Natural killer cell (primary cell): ENCODE measurements at regions not wholly inside any gene's neighbourhood (a gene's known extent, or its start where the extent isn't known, plus 50 kb on each side); places are given as distances from the start of the nearest gene placed in this dataset.

Experiments used
- ATAC-seq, 3 donors: fragments of 150-1000 bp in 2 of 3; fragments of 200-7000 bp in 1 of 3; cut with Tn5 transposase; 1 replicate in 1 of 3; 2 replicates in 2 of 3; pipeline ENCODE4 v1.10.0; 2021; ENCODE audit warnings: mild to moderate bottlenecking in 2 of 3, moderate library complexity in 2 of 3
- DNase-seq, 2 donors: peaks; one replicate each; pipeline versions ENCODE4 v3.0.0 to v3.0.0-alpha.2; 2013 to 2021; ENCODE audit warnings: mixed read lengths in 1 of 2
- H3K27ac ChIP-seq: one replicate; pipeline ENCODE4 v1.5.1; 2013; ENCODE audit warnings: mild to moderate bottlenecking, low read length
- H3K27me3 ChIP-seq: one replicate; pipeline ENCODE4 v1.6.1; 2013; ENCODE audit warnings: low read length; ENCODE audit not compliant: control insufficient read depth, insufficient read depth
- H3K36me3 ChIP-seq: one replicate; pipeline ENCODE4 v1.6.1; 2013; ENCODE audit warnings: low read length; ENCODE audit not compliant: control insufficient read depth, insufficient read depth
- H3K4me1 ChIP-seq: one replicate; pipeline ENCODE4 v1.6.1; 2013; ENCODE audit warnings: low read length; ENCODE audit not compliant: control insufficient read depth, insufficient read depth
- H3K4me3 ChIP-seq: one replicate; pipeline ENCODE4 v1.5.1; 2013; ENCODE audit warnings: low read length
- H3K9me3 ChIP-seq: one replicate; pipeline ENCODE4 v1.6.1; 2013; ENCODE audit warnings: low read length; ENCODE audit not compliant: control insufficient read depth, insufficient read depth
- H3K27ac Mint-ChIP-seq, 2 donors: one replicate each; pipeline ENCODE4 v1.8.0; 2022; ENCODE audit warnings: mild to moderate bottlenecking in 2 of 2, mixed read lengths in 2 of 2, moderate library complexity in 1 of 2
- H3K27me3 Mint-ChIP-seq, 2 donors: one replicate each; pipeline ENCODE4 v1.8.0; 2022; ENCODE audit warnings: low read depth in 2 of 2, mixed read lengths in 2 of 2
- H3K36me3 Mint-ChIP-seq: one replicate; pipeline ENCODE4 v1.8.0; 2022; ENCODE audit warnings: mixed read lengths
- H3K4me1 Mint-ChIP-seq, 2 donors: one replicate each; pipeline ENCODE4 v1.8.0; 2022; ENCODE audit warnings: mixed read lengths in 2 of 2
- H3K4me3 Mint-ChIP-seq: one replicate; pipeline ENCODE4 v1.8.0; 2022; ENCODE audit warnings: mild to moderate bottlenecking, moderate library complexity, mixed read lengths
- H3K9me3 Mint-ChIP-seq, 2 donors: one replicate each; pipeline ENCODE4 v1.8.0; 2022; ENCODE audit warnings: mixed read lengths in 2 of 2
- CTCF ChIP-seq: fragments of 200-600 bp; IDR thresholded peaks from one replicate; pipeline ENCODE4 v1.8.0; 2022; ENCODE audit warnings: antibody characterized with exemption
- WGBS: methylation state at CpG from one replicate; pipeline ENCODE4 v1.1.7; 2013; ENCODE audit warnings: missing lambda C conversion rate; ENCODE audit not compliant: insufficient coverage; 5-methylcytosine and 5-hydroxymethylcytosine counted together
- intact Hi-C: fragments of 100-400 bp; cut with micrococcal nuclease; formaldehyde crosslinking; loops from one replicate; pipeline ENCODE4 v1.14.2; 2022

- no peak for TF ChIP-seq CTCF
- H3K36me3 Mint-ChIP-seq, result no peaks in the 10 kb centered on the region
- no peak overlapping the region for H3K4me3 Mint-ChIP-seq
- Histone ChIP-seq H3K4me3 (no peak overlapping the region), H3K36me3 (no peaks in the 10 kb centered on the region), H3K27ac (no peak overlapping the region), H3K27me3 (no peaks in the 10 kb centered on the region), H3K9me3 (no peaks in the 10 kb centered on the region), H3K4me1 (no peaks in the 10 kb centered on the region)
- intact Hi-C loops, result no loop called here
- 53% methylated on average over 4 of the region's 4 CpGs for WGBS
- H3K27me3 Mint-ChIP-seq, result no peaks in the 10 kb centered on the region
- no peak for ATAC-seq
- no peak overlapping the region for H3K27ac Mint-ChIP-seq
- no peaks in the 10 kb centered on the region for H3K4me1 Mint-ChIP-seq
- DNase-seq, result no peak
- H3K9me3 Mint-ChIP-seq, result no peaks in the 10 kb centered on the region
These were observed 959.3 kb downstream of the DNAH5 start for GRCh38 chr5:12985142-12985541.

- H3K9me3 ChIP-seq, result no peaks in the 10 kb centered on the region
- H3K27ac ChIP-seq, result no peak overlapping the region
- H3K4me1 ChIP-seq, result no peaks in the 10 kb centered on the region
- H3K36me3 Mint-ChIP-seq, result no peaks in the 10 kb centered on the region
- H3K27ac Mint-ChIP-seq, result no peak overlapping the region
- H3K4me1 Mint-ChIP-seq, result no peaks in the 10 kb centered on the region
- no peaks in the 10 kb centered on the region for H3K9me3 Mint-ChIP-seq
- TF ChIP-seq CTCF, result no peak
- H3K27me3 ChIP-seq, result no peaks in the 10 kb centered on the region
- DNase-seq, result no peak
- ATAC-seq, result no peak
- 18% methylated on average over 3 of the region's 3 CpGs for WGBS
- H3K4me3 ChIP-seq, result no peak overlapping the region
- intact Hi-C loops, result no loop called here
- no peak overlapping the region for H3K4me3 Mint-ChIP-seq
- H3K36me3 ChIP-seq, result no peaks in the 10 kb centered on the region
- no peaks in the 10 kb centered on the region for H3K27me3 Mint-ChIP-seq
These were observed 969.6 kb downstream of the DNAH5 start for GRCh38 chr5:12974856-12975255.

GRCh38 chr5:12965804-12966203 lies 978.7 kb downstream of the DNAH5 start:
- H3K36me3 ChIP-seq, result no peaks in the 10 kb centered on the region
- intact Hi-C loops, result no loop called here
- peaks cover 0 to 2% of the 10 kb centered on the region in 2 donors for H3K9me3 Mint-ChIP-seq
- H3K4me1 Mint-ChIP-seq, result no peaks in the 10 kb centered on the region
- H3K9me3 ChIP-seq, result no peaks in the 10 kb centered on the region
- no peaks in the 10 kb centered on the region for H3K27me3 ChIP-seq
- H3K36me3 Mint-ChIP-seq, result no peaks in the 10 kb centered on the region
- ATAC-seq (no peak), DNase-seq (no peak)
- no peak for TF ChIP-seq CTCF
- WGBS, result 80% methylated on average over 1 of the region's 4 CpGs
- H3K27ac Mint-ChIP-seq, result no peak overlapping the region
- H3K4me3 Mint-ChIP-seq, result no peak overlapping the region
- no peak overlapping the region for H3K4me3 ChIP-seq
- no peaks in the 10 kb centered on the region for H3K27me3 Mint-ChIP-seq
- H3K27ac ChIP-seq, result no peak overlapping the region
- no peaks in the 10 kb centered on the region for H3K4me1 ChIP-seq

GRCh38 chr5:12959713-12960112 lies 984.8 kb downstream of the DNAH5 start:
- no peaks in the 10 kb centered on the region for H3K4me1 Mint-ChIP-seq
- Histone ChIP-seq H3K4me1 (no peaks in the 10 kb centered on the region), H3K4me3 (no peak overlapping the region), H3K27ac (no peak overlapping the region), H3K9me3 (no peaks in the 10 kb centered on the region), H3K36me3 (no peaks in the 10 kb centered on the region), H3K27me3 (no peaks in the 10 kb centered on the region)
- H3K9me3 Mint-ChIP-seq, result no peaks in the 10 kb centered on the region
- DNase-seq, result no peak
- H3K27ac Mint-ChIP-seq, result no peak overlapping the region
- no peaks in the 10 kb centered on the region for H3K36me3 Mint-ChIP-seq
- ATAC-seq, result no peak
- H3K27me3 Mint-ChIP-seq, result peaks cover 0 to 8% of the 10 kb centered on the region in 2 donors
- no peak overlapping the region for H3K4me3 Mint-ChIP-seq
- TF ChIP-seq CTCF, result no peak
- intact Hi-C loops, result no loop called here
- 92% methylated on average over 1 of the region's 1 CpG for WGBS
